ENCODE measurements at regions not wholly inside any gene's neighbourhood (a gene's known extent, or its start where the extent isn't known, plus 50 kb on each side); places are given as distances from the start of the nearest gene placed in this dataset.

GRCh38 chr16:6557353-6558023 lies 775.2 kb upstream of the RBFOX1 start:
- TF ChIP-seq CTCF (IDR thresholded peaks at IDR 0.05 in 8 of 11, conservative IDR thresholded peaks at IDR 0.05 in 3 of 11), result no peak
- TF ChIP-seq POLR2AphosphoS5 (IDR thresholded peaks at IDR 0.05), result no peak
- TF ChIP-seq POLR2A (IDR thresholded peaks at IDR 0.05), result no peak
